Hepatic stellate cell (primary cell): ENCODE measurements at regions not wholly inside any gene's neighbourhood (a gene's known extent, or its start where the extent isn't known, plus 50 kb on each side); places are given as distances from the start of the nearest gene placed in this dataset.

ENCODE experiments used
- DNase-seq: peaks from one replicate; pipeline ENCODE4 v3.0.0; 2011; ENCODE audit warnings: low spot score

DNA sequence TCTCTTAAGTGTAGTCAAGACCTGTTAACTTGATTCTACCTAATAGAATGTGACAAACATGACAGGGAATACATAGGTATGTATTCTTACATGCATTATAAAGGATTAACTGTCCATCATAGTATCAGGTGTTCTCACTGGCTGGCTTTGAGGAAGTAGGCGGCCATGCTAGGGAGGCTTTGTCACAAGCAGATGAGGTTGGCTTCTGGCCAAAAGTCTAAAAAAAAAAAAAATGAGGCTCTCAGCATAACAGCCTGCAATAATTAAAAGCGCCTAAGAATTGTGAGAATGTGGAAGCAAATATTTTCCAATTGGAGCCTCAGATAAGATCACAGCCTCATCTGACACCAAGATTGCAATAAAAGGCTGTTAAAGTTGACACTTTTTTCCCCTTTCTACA is 1256.8 kb upstream of the SORCS1 start:
- no peak for DNase-seq

DNA sequence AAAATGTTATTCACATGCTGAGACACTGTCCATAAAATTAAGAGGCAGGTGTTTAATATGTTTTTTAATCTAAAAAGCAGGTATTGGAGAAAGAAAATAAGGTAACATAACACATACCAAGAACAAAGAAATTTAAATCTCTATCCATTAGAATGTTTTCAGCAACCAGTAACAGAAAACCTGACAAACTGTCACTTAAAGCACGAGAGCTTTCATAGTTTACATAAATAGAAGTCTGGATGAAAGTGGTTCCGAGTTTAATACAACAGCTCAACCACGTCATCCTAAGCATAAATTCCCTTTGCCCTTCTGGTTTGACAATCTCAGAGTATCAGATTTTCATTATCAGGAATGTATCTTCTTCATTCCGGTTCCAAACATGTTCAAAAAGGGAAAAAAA is 1249.4 kb upstream of the SORCS1 start:
- DNase-seq, result no peak

- DNase-seq, result no peak
Observed at GRCh38 chr10:108412323-108412722, 1247.8 kb upstream of the SORCS1 start.

DNA sequence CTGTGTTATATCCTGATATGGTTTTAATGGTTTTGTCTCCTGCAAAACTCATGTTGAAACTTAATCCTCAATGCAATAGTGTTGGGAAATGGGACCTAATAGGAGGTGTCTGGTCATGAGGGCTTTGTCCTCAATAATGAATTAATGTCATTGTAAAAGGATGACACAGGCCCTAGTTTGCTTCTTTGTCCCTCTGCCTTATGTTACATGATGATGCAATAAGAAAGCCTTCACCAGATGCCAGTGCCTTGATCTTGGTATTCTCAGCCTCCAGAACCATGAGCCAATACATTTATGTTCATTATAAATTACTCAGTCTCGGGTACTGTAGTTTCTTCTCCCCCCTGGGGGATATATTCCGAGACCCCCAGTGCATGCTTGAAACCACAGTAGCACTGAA is 1247.4 kb upstream of the SORCS1 start:
- DNase-seq, result no peak

DNA sequence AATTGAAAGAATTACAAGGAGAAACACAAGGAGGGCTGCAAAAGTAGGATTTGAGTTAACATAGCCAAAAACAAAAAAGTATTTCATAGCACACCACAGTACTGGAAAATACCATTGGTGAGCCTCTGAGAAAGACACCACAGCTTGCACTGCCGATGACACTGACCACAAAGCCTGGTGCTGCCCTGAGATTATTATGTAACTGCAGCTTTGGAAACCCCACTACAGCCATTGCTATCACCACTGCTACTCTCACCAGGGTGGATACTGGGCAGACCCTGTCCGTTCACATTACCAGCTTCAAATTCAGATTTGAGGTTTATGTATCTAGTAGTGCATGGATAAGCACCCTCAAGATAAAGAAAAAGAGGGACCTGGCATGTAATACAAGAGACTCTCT is 1246.7 kb upstream of the SORCS1 start:
- no peak for DNase-seq

DNA sequence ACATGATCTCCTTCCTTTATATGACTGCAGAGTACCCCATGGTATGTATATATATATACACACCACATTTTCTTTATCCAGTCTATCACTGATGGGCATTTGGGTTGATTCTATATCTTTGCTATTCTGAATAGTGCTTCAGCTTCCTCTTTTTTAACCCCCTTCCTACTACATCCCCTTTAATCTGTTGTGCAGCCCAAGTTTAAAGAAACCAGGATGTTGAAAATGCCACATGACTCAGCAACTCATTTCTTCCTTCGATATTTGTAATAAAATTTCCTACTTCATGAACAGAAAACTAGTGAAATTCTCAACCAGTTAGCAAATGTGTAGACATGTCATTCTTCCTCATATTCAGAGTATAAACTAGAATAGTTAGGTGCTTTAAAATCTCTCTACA is 1245.7 kb upstream of the SORCS1 start:
- no peak for DNase-seq

- DNase-seq, result no peak
Observed at GRCh38 chr10:108409306-108409705, 1244.8 kb upstream of the SORCS1 start.

GRCh38 chr10:108404155-108404554 is 1239.6 kb upstream of the SORCS1 start:
- no peak for DNase-seq

GRCh38 chr10:108399465-108399864 is 1235.0 kb upstream of the SORCS1 start:
- no peak for DNase-seq

DNA sequence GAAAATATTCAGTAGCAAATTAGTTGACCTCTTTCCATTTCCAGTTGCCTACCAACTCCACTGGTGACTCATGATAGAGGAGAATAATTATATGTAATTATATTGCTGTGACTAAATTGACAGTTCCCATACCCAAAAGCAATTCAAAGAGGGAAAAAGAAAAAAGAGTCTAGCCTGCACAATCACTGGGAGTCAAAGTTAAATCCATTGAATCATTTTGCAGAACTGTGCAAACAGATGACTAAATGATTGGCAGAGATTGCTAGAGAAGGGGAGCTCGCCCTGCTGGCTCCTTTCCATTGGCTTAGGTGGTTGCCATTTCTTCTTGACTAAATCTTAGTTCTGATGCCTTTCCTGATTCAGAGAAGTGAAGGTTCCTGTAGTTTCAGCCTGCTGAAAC is 1228.6 kb upstream of the SORCS1 start:
- no peak for DNase-seq

GRCh38 chr10:108392286-108392685 is 1227.8 kb upstream of the SORCS1 start:
- no peak for DNase-seq

GRCh38 chr10:108388706-108389105 is 1224.2 kb upstream of the SORCS1 start:
- no peak for DNase-seq

GRCh38 chr10:108385963-108386362 is 1221.5 kb upstream of the SORCS1 start:
- no peak for DNase-seq

GRCh38 chr10:108384378-108384777 is 1219.9 kb upstream of the SORCS1 start:
- DNase-seq, result no peak

GRCh38 chr10:108378779-108379178 is 1214.3 kb upstream of the SORCS1 start:
- DNase-seq, result no peak

DNA sequence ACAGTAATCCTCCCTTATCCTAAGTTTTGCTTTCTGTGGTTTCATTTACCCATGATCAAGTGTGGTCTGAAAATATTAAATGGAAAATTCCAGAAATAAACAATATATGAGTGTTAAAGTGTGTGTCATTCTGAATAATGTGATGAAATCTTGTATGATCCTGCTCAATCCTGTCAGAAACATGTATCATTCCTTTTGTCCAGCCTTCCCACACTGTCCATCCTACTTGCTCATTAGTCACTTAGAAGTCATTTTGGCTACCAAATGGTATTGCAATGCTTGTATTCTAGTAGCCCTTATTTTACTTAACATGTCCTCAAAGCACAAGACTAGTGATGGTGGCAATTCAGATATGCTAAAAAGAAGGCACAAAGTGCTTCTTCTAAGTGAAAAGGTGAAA is 1211.2 kb upstream of the SORCS1 start:
- DNase-seq, result no peak

DNA sequence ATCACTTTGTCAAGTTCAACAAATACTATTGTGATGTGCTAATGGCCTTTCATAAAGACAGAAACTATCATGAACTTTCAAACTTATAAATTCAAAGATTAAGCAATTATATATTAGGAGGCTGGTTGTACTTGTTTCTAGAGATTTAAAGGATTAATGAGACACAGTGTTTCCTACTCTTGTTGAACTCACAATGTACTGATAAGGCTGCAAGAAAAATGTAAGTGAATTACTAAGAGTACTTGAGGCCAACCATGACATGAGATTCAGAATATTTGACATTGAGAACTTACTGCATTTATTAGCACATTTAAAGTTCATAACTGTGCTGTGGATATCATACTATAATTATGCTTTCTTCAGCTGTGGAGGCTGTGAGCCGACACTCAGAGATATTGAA is 1210.5 kb upstream of the SORCS1 start:
- no peak for DNase-seq

DNA sequence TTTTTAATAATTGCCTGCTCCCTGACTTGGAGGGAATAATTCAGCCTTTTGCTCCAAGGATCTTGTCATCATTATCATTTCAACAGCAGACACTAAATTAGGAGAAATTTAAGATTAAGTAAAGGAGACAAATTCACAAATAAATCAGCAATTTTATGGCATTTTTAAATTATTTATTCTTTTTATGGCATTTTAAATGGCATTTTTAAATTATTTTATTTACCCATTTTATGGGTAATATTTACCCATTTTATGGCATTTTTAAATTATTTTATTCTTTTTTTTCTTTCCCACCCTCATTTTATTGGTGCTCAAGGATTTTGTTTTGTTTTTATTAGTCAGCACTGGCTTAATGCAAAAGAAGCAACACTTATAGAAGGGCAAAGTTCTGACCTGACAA is 1201.0 kb upstream of the SORCS1 start:
- no peak for DNase-seq

DNA sequence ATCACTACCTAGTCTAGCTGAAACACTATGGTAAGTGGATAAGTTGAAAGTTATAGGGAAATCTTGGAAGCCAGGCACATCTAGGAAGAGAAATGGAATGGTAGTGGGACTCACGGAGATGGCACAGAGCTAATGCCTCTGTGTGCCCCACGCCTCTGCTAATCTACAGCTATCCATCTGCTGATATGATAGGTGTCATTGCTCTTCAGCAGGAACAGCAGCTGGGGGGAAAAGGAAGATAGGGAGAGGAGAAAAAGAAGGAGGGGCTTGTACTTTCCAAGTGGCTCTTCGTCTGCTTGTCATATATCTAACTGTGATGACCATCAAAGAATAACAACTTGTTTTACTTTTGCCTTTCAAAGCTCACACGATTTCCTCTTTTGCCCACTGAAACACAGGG is 1199.1 kb upstream of the SORCS1 start:
- no peak for DNase-seq

DNA sequence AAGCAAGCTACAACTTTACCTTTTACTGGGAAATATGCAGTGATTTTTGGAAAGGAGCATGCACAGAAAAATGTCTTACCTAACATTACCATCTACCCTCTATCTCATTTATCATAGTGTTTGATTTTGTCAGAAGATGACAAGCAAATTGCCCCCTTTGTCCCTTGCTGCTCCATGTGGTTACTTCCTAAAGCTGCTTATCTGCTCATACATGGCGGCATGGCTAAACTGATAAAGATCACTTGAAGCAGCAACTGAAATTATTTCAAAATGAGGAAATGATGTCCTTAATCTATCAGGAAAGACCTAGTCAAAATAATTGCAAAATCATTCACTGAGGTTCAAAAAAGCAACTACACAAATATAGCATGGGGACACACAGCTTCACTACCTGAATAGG is 1198.5 kb upstream of the SORCS1 start:
- DNase-seq, result no peak

GRCh38 chr10:108362296-108362695 is 1197.8 kb upstream of the SORCS1 start:
- DNase-seq, result no peak

GRCh38 chr10:108360187-108360586 is 1195.7 kb upstream of the SORCS1 start:
- no peak for DNase-seq

- DNase-seq, result no peak
Observed at GRCh38 chr10:108358912-108359311, 1194.4 kb upstream of the SORCS1 start.

GRCh38 chr10:108352771-108353170 is 1188.3 kb upstream of the SORCS1 start:
- DNase-seq, result no peak

DNA sequence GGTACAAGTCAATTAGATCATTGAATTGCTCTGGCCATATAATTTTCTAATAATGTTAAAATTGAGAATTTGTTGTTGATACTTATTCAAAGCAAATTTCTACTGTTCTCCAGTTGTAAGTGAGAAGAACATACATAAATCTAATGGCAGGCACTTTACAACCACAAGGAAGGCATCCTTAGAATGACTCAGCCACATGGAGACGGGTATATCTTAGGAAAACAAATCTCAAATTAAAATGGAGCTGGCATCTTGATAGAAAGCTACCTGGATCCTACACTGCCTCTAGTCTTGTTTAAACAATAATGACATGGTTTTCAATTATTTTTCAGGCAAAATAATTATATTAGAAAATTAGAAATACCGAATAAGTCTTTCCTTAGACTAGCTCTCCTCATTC is 1183.7 kb upstream of the SORCS1 start:
- no peak for DNase-seq
